ENCODE measurements at regions not wholly inside any gene's neighbourhood (a gene's known extent, or its start where the extent isn't known, plus 50 kb on each side); places are given as distances from the start of the nearest gene placed in this dataset.

- TF ChIP-seq MYNN (IDR thresholded peaks at IDR 0.05) (no peak), MYNN (CRISPR knock-in tag; IDR thresholded peaks at IDR 0.05) (no peak), DDX20 (tag; IDR thresholded peaks at IDR 0.05; ENCODE audit: low read depth) (no peak), ZNF140 (CRISPR knock-in tag; IDR thresholded peaks at IDR 0.05) (no peak), NR2C1 (IDR thresholded peaks at IDR 0.05) (no peak), NR2C1 (tag; IDR thresholded peaks at IDR 0.05) (no peak), ETV6 (IDR thresholded peaks at IDR 0.05; ENCODE audit: borderline replicate concordance in 1 of 2, low read depth in 2 of 2, low read length in 1 of 2) (no peak), ETV6 (CRISPR knock-in tag; IDR thresholded peaks at IDR 0.05; ENCODE audit: borderline replicate concordance) (no peak), CAMTA2 (CRISPR knock-in tag; conservative IDR thresholded peaks at IDR 0.05) (no peak)
- TF ChIP-seq, protein P1, sequence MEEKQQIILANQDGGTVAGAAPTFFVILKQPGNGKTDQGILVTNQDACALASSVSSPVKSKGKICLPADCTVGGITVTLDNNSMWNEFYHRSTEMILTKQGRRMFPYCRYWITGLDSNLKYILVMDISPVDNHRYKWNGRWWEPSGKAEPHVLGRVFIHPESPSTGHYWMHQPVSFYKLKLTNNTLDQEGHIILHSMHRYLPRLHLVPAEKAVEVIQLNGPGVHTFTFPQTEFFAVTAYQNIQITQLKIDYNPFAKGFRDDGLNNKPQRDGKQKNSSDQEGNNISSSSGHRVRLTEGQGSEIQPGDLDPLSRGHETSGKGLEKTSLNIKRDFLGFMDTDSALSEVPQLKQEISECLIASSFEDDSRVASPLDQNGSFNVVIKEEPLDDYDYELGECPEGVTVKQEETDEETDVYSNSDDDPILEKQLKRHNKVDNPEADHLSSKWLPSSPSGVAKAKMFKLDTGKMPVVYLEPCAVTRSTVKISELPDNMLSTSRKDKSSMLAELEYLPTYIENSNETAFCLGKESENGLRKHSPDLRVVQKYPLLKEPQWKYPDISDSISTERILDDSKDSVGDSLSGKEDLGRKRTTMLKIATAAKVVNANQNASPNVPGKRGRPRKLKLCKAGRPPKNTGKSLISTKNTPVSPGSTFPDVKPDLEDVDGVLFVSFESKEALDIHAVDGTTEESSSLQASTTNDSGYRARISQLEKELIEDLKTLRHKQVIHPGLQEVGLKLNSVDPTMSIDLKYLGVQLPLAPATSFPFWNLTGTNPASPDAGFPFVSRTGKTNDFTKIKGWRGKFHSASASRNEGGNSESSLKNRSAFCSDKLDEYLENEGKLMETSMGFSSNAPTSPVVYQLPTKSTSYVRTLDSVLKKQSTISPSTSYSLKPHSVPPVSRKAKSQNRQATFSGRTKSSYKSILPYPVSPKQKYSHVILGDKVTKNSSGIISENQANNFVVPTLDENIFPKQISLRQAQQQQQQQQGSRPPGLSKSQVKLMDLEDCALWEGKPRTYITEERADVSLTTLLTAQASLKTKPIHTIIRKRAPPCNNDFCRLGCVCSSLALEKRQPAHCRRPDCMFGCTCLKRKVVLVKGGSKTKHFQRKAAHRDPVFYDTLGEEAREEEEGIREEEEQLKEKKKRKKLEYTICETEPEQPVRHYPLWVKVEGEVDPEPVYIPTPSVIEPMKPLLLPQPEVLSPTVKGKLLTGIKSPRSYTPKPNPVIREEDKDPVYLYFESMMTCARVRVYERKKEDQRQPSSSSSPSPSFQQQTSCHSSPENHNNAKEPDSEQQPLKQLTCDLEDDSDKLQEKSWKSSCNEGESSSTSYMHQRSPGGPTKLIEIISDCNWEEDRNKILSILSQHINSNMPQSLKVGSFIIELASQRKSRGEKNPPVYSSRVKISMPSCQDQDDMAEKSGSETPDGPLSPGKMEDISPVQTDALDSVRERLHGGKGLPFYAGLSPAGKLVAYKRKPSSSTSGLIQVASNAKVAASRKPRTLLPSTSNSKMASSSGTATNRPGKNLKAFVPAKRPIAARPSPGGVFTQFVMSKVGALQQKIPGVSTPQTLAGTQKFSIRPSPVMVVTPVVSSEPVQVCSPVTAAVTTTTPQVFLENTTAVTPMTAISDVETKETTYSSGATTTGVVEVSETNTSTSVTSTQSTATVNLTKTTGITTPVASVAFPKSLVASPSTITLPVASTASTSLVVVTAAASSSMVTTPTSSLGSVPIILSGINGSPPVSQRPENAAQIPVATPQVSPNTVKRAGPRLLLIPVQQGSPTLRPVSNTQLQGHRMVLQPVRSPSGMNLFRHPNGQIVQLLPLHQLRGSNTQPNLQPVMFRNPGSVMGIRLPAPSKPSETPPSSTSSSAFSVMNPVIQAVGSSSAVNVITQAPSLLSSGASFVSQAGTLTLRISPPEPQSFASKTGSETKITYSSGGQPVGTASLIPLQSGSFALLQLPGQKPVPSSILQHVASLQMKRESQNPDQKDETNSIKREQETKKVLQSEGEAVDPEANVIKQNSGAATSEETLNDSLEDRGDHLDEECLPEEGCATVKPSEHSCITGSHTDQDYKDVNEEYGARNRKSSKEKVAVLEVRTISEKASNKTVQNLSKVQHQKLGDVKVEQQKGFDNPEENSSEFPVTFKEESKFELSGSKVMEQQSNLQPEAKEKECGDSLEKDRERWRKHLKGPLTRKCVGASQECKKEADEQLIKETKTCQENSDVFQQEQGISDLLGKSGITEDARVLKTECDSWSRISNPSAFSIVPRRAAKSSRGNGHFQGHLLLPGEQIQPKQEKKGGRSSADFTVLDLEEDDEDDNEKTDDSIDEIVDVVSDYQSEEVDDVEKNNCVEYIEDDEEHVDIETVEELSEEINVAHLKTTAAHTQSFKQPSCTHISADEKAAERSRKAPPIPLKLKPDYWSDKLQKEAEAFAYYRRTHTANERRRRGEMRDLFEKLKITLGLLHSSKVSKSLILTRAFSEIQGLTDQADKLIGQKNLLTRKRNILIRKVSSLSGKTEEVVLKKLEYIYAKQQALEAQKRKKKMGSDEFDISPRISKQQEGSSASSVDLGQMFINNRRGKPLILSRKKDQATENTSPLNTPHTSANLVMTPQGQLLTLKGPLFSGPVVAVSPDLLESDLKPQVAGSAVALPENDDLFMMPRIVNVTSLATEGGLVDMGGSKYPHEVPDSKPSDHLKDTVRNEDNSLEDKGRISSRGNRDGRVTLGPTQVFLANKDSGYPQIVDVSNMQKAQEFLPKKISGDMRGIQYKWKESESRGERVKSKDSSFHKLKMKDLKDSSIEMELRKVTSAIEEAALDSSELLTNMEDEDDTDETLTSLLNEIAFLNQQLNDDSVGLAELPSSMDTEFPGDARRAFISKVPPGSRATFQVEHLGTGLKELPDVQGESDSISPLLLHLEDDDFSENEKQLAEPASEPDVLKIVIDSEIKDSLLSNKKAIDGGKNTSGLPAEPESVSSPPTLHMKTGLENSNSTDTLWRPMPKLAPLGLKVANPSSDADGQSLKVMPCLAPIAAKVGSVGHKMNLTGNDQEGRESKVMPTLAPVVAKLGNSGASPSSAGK (IDR thresholded peaks at IDR 0.05): no peak
These were observed 137.1 kb upstream of the UNC5B start (continued) for GRCh38 chr10:71075086-71075758.

Measured in K562 (cell line).